ENCODE measurements at regions not wholly inside any gene's neighbourhood (a gene's known extent, or its start where the extent isn't known, plus 50 kb on each side); places are given as distances from the start of the nearest gene placed in this dataset.

DNA sequence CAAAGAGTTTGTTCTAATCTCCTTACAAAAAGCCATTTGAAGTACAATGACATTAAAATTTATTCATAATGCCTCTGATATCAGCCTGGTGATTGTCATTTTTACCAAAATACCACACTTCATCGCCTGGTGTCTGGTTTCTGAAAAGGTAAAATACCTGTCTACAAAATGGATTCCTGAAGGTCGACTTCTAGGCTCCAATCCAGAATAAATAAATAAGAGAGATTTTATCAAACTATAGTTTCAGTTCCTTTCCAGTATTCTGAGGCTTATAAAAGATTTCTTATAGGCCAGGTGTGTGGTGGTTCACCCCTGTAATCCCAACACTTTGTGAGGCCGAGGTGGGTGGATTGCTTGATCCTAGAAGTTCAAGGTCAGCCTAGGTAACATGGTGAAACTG lies 340.7 kb downstream of the SLC16A7 start:
- WGBS, 2 donors, result 43 to 59% methylated on average over 3 of the region's 3 CpGs
- TF ChIP-seq POLR2A (IDR thresholded peaks at IDR 0.05), result no peak
- TF ChIP-seq, protein P1, sequence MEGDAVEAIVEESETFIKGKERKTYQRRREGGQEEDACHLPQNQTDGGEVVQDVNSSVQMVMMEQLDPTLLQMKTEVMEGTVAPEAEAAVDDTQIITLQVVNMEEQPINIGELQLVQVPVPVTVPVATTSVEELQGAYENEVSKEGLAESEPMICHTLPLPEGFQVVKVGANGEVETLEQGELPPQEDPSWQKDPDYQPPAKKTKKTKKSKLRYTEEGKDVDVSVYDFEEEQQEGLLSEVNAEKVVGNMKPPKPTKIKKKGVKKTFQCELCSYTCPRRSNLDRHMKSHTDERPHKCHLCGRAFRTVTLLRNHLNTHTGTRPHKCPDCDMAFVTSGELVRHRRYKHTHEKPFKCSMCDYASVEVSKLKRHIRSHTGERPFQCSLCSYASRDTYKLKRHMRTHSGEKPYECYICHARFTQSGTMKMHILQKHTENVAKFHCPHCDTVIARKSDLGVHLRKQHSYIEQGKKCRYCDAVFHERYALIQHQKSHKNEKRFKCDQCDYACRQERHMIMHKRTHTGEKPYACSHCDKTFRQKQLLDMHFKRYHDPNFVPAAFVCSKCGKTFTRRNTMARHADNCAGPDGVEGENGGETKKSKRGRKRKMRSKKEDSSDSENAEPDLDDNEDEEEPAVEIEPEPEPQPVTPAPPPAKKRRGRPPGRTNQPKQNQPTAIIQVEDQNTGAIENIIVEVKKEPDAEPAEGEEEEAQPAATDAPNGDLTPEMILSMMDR (IDR thresholded peaks at IDR 0.05), result no peak
- H3K27ac ChIP-seq, result no peak overlapping the region
- H3K9me3 ChIP-seq, result no peaks in the 10 kb centered on the region
- no peak overlapping the region for H3K4me3 ChIP-seq
- no peaks in the 10 kb centered on the region for H3K36me3 ChIP-seq
- intact Hi-C loops (cut with DNase I), result no loop called here
- no peak for DNase-seq
- no peaks in the 10 kb centered on the region for H3K4me1 ChIP-seq
- no peaks in the 10 kb centered on the region for H3K27me3 ChIP-seq

DNA sequence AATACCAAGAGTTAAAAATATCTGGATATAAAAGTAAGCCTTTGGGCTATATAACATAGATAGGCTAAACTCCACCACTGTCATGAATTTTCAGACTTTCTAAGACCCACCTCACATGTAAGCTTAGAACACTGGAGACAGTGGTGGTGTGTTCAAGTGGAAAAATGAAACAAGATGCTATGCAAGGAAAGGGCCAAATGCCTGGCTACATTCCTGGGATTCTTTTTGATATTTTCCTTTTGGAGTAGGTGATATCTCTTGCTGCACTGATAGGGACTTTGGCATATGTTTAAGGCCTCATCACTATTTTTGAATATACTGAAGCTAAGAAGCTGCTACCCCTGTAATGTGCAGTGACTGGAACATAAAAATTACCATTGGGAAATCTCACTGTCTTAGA lies 341.3 kb downstream of the SLC16A7 start:
- TF ChIP-seq POLR2A (IDR thresholded peaks at IDR 0.05), result no peak
- TF ChIP-seq, protein P1 (IDR thresholded peaks at IDR 0.05), result no peak
- Histone ChIP-seq H3K27me3 (no peaks in the 10 kb centered on the region), H3K4me3 (no peak overlapping the region), H3K27ac (no peak overlapping the region), H3K9me3 (no peaks in the 10 kb centered on the region), H3K4me1 (no peaks in the 10 kb centered on the region), H3K36me3 (no peaks in the 10 kb centered on the region)
- intact Hi-C loops (cut with DNase I), result no loop called here
- no peak for DNase-seq

DNA sequence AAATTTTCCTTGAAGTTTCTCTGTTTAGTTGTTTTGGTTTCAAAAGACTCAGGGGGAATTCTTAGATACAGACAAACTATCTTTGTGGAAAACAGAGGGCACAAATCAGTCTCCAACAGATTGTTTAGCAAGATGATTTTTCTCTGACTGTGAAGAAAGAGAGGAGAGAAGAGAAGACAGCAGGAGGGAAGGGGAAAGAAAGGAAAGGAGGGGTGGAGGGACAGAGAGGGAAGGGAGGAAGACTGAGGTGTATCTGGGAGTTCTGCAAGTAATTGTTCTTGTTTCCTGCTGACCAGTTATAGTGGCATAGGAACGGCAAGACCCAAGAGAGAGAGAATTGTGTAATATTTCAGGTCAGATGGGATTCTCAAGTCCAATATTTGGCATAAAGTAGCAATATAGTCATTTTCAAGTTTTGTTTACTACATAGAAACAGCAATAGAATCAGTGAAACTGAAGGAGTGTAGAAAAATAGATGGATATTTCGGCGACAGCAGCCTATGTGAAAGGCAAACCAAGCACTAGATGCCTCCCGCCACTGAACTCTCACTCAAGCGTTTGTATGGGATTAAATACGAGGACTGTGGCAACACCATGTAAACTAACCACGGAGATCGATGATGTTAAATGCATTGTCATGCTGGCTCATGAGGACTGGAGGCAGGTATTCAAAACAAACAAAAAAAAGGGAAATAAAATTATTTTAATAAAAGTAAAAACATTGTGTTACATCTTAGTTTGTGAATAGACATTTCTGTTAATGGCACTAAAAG lies 342.5 kb downstream of the SLC16A7 start:
- TF ChIP-seq POLR2A (IDR thresholded peaks at IDR 0.05), result no peak
- TF ChIP-seq, protein P1 (IDR thresholded peaks at IDR 0.05), result no peak
- 75 to 84% methylated on average over 8 of the region's 8 CpGs for WGBS, 2 donors
- intact Hi-C loops (cut with DNase I), result no loop called here
- H3K27ac ChIP-seq, result no peak overlapping the region
- H3K36me3 ChIP-seq, result no peaks in the 10 kb centered on the region
- no peaks in the 10 kb centered on the region for H3K27me3 ChIP-seq
- H3K4me3 ChIP-seq, result no peak overlapping the region
- DNase-seq, result no peak
- H3K9me3 ChIP-seq, result no peaks in the 10 kb centered on the region
- H3K4me1 ChIP-seq, result no peaks in the 10 kb centered on the region

DNA sequence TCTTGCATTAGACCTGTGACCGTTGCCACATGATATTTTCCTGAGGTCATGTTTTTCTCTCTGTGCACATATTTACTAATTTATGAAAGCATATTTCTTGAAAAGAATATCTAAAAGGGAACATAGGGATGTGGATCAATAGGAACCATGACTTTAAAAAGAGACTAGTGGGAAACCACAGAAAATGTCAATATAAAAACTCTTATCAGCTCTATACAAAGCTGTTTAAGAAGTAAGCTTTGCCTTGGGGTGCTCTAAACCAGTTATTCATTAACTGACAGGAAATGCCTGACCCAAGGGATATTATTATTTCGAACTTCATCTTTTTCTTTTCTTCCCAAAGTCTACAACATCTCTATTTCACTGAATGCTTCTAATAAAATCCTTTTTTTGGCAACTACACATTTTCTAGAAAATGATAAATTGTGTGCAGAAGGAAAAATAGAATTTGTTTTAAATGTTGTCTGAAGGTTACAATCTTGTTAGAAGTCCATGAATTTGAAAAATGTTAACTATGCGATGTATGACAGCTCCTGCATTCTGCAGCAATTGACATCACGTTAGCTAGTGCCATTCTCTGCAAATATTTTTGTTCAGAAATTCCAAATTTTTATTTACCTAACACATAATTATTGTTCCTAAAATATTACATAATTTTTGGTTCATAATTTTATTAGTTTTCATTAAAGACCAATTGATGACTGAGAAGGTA lies 345.0 kb downstream of the SLC16A7 start:
- H3K9me3 ChIP-seq, result no peaks in the 10 kb centered on the region
- no peaks in the 10 kb centered on the region for H3K27me3 ChIP-seq
- no peaks in the 10 kb centered on the region for H3K36me3 ChIP-seq
- no peak for TF ChIP-seq POLR2A (IDR thresholded peaks at IDR 0.05)
- TF ChIP-seq, protein P1 (IDR thresholded peaks at IDR 0.05), result no peak
- H3K27ac ChIP-seq, result no peak overlapping the region
- WGBS, 2 donors, result 41% methylated on average over 4 of the region's 4 CpGs
- H3K4me1 ChIP-seq, result no peaks in the 10 kb centered on the region
- DNase-seq, result no peak
- intact Hi-C loops (cut with DNase I), result no loop called here
- H3K4me3 ChIP-seq, result no peak overlapping the region

DNA sequence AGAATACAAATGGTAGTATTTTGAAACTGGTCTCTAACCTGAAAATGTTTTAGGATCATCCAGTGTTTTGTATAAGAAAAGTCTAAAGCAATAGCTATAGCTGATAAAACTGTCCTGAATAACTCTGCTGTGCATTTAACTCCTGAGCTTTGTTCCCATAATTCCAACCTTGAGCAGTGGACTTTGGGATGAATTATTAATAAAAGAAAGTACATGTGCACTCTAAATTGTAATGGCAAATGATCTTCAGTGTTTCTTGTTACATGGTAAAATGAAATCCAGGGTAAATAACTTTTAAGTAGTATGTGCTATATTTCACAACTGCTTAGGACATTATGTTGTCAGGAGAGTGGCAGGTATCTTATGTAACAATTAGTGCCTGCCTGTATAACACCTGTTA lies 345.6 kb downstream of the SLC16A7 start:
- no peaks in the 10 kb centered on the region for H3K27me3 ChIP-seq
- no peak overlapping the region for H3K27ac ChIP-seq
- no peak overlapping the region for H3K4me3 ChIP-seq
- no peak for TF ChIP-seq POLR2A (IDR thresholded peaks at IDR 0.05)
- TF ChIP-seq, protein P1 (IDR thresholded peaks at IDR 0.05), result no peak
- no peaks in the 10 kb centered on the region for H3K36me3 ChIP-seq
- no peaks in the 10 kb centered on the region for H3K9me3 ChIP-seq
- H3K4me1 ChIP-seq, result no peaks in the 10 kb centered on the region
- intact Hi-C loops (cut with DNase I), result no loop called here
- DNase-seq, result no peak
